Mesenteric fat pad (tissue), 1 donor: ENCODE measurements at regions not wholly inside any gene's neighbourhood (a gene's known extent, or its start where the extent isn't known, plus 50 kb on each side); places are given as distances from the start of the nearest gene placed in this dataset.
"Not testable (repeated sequence)": the region's sequence is repeated elsewhere in the genome, so short reads cannot be mapped to it uniquely, and the experiment has no call there.

Experiments used
- DNase-seq: peaks from one replicate; pipeline ENCODE4 v3.0.0-alpha.2; 2020; ENCODE audit warnings: low spot score
- donor health status: DM: yes; HTN: yes; CAD: no.

DNA sequence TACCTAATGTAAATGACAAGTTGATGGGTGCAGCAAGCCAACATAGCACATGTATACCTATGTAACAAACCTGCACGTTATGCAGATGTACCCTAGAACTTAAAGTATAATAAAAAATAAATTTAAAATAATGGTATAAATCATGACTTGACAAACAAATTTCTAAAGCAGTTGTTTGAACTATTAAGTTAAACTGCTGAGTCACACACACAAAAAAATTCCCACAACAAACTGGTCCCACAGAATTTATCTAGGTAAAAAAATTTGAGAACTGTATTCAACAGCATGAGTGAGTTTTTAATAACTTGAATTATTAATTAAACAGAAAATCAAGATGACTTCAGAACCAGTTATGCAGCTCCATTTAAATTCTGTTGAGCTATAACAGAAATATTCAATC lies 186.0 kb upstream of the SOX6 start:
- DNase-seq = no peak

DNA sequence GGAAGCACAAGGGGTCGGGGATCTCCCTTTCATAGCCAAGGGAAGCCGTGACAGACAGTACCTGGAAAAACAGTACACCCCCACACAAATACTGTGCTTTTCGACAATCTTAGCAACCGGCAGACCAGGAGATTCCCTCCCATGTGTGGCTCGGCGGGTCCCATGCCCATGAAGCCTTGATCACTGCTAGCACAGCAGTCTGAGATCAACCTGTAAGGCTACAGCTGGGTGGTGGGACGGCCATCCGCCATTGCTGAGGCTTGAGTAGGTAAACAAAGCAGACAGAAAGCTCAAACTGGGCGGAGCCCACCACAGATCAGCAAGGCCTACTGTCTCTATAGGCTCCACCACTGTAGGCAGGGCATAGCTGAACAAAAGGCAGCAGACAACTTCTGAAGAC lies 180.2 kb upstream of the SOX6 start:
- no peak for DNase-seq

DNA sequence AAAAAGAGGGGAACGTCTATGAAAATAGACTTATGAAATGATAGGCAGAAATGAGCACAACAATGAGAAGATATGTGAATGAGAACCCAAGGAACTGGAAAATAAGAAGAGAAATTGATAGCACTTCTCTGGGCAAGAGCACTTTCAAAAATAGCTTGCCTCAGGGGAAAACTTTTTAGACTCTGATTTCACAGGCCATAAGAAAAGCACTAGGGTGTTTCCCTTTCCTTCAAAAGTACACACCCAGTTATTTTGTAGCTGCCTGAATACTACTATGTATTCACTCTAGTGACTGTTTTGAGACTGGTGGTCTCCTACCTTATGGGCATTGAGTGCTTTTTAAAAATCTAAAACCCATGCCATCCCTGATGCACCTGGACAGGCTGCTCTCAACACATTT lies 172.3 kb upstream of the SOX6 start:
- DNase-seq = no peak

DNA sequence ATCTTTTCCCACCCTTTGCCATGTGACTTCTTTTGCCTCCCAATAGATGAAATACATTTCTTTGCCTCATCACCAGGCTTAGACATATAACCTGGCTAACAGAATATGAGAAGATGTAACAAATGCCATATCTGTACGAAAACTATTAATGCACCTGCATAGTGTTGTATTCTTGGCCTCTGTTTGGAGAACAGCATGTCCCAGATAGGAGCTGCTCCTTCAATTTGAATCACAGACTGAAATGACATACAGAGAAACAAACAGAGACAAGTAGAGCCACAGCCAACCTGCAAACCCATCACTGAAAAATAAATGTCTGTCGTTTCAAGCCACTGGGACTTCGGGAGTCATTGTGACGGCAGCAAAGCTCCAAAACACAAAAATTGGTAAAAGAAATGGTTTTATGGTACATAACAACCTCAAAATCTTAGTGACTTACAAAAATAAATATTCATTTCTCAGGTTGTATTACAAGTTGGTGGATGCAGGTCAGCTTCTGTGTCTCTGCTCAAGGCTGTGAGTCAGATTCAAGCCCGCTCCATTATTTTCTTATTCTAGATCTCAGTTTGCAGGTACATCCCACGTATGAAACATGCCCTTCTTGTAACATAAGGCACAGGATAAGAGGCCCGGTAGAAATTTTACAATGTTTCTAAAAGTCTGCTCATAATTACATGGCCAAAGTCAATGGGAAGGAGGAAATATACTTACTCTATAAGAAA lies 171.3 kb upstream of the SOX6 start:
- DNase-seq = no peak

DNA sequence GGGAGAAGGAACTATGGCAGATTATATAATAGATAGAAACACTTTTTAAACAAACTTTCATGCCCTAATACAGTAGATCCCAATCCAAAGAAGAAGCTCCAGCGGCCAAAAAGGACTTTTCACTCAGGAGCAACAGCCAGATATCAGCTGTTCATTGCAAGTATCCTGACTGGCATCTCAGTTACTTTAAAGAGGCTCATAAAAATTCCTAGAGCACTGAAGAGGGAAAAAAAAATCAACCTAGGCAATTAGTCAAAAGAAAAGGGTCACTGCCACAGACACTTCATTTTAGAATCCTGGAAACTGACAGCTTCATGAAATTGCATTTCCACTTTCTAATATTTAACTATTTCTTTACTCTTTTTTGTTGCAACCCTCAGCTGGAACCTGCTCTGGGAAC lies 170.6 kb upstream of the SOX6 start:
- no peak for DNase-seq

DNA sequence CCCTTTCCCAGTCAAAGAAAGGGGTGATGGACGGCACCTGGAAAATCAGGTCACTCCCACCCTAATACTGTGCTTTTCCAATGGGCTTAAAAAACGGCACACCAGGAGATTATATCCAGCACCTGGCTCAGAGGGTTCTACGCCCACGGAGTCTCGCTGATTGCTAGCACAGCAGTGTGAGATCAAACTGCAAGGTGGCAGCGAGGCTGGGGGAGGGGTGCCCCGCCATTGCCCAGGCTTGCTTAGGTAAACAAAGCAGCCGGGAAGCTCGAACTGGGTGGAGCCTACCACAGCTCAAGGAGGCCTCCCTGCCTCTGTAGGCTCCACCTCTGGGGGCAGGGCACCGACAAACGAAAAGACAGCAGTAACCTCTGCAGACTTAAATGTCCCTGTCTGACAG lies 164.4 kb upstream of the SOX6 start:
- DNase-seq = not testable (repeated sequence)

DNA sequence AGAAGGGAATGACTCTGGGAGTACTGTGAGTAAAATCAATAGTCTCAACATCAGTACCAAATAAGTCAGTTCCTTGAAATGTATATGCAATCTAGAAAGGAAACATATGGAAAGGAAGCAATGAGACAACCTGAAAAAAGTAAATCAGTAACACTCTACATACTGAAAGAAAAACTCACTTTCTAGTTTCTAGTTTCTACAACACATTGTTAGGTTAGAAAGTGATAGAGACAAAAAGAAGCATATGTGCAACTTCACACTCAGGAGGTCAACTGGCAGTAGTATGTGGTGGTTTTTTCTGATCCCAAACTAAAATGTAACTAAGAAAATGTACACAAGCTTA lies 156.5 kb upstream of the SOX6 start:
- DNase-seq = no peak

DNA sequence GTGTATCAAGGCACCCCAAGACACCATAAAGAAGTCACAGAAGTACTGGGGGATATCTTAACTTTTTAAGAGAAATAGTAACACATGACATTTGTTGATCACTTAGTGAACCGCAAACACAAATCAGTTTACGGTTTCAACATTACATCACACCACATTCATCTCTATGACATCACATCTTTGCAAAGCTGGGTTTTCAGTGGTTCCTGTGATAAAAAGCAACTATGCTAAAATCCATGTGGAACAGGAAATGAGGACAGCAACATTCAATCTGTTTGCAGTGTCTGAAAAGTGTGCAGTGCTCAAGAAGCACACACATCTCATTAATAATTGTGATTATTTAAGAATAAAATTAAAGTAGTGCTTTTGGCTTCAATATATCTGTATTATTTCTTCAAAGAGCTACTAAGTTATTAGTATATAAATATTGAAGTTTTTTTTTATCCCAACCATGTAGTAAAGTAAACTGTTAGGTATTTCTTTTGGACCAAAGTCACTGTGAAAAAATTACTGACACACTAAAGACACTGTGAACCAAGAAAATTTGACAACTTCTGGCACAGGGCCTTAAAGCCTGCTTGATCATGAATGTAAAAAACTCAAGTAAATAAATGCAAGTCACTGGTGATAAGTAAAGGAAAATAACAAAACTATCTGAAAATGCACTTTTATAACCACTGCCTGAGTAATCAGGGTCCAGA lies 156.0 kb upstream of the SOX6 start:
- no peak for DNase-seq

DNA sequence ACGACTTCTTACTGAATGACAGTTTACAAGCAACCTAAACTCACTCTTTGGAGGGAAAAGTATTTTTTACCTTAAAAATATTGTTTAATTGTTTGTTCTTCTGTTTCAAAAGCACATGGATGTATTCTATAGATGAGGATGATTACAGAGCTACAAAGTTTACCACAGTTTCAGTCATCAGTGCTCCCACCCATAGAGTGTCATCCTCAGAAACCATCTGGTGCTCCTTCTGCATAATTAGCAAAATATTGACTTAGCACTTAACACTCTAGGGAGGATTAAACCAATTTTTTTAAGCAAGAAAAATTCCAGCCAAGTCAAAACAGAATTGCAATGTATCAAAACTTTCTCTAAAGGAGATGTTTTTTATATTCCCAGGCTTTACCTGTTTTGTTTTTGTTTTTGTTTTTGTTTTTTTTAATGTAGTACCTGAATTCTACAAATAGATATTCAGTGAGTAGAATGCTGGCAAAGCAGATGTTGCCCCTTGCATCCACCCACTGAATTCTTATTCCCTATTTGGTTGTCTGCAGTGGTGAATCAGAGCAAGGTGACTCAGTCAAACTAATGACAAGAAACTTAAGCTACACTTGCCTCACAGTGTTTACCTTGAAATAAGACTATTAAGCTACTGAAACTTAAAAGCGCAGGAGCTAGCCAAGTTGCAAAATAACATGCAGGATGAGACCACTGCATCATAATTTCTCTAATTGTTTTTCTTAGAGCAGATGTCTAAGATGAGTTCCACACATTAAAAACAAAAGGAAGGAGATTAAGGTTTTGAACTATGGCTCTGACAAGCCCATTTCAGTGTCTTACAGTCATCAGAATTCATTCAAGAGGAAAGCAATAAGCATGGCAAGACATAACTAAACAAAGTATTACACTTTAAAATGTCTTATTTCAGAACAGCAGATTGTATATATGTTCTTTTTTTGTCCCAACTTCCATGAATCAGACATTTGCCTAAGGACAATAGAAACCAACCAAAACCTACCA lies 155.1 kb upstream of the SOX6 start:
- DNase-seq = no peak

DNA sequence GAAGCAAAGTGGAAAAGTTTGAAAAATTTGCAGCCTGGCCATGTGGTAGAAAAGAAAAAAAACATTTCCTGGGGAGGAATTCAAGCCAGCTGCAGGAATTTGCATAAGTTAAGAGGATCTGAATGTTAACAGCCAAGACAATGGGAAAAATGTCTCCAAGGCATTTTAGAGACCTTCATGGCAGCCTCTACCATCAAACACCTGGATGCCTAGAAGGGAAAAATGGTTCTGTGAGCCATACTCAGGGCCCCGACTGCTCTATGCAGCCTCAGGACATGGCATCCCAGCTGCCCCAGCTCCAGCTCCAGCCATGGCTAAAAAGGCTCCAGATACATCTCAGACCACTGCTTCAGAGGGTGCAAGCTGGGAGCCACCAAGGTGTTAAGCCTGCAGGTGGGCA lies 149.1 kb upstream of the SOX6 start:
- no peak for DNase-seq

DNA sequence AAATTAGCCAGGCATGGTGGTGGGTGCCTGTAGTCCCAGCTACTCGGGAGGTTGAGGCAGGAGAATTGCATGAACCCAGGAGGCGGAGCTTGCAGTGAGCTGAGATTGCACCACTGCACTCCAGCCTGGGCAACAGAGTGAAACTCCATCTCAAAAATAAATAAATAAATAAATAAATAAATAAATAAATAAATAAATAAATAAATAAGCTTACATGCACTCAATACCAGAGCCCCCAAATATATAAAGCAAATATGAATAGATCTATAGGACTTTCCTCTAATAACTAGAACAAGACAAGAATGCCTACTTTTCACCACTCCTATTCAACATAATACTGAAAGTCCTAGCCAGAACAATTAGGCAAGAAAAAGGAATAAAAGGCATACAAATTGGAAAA lies 147.5 kb upstream of the SOX6 start:
- DNase-seq = not testable (repeated sequence)

DNA sequence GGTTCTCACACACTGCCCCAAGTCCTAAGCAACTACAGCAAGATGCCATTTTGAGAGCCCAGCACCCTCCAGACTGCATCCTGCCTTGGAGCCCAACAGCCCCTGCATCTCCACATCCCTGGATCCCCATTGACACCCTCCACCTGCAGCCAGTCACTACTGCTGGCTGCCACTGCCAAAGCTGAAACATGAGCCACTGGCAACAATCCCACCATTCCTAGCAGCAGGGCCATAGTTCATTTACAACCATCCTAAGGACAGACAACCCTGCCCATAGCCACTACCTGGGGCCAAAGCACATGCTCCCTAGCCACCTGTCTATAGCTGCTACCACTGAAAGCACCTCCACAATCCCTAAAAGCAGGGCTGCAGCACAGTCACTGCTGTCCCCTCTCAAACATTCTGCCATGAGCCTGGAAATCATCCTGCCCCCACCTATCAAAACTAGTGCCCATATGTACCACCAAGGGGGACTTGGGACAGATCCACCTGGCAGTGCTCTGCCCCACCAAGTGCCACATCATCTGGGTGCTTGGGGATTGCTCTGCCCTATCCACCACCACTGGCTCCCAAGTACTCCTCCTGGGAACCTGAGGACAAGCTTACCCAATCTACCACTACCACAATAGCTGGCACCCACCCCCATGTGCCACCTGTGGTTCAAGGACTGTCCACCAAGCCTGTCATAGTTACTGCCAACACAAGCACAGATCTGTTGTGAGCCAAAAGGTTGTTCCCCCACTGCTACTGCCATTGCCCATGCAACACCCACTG lies 138.8 kb upstream of the SOX6 start:
- DNase-seq = no peak

DNA sequence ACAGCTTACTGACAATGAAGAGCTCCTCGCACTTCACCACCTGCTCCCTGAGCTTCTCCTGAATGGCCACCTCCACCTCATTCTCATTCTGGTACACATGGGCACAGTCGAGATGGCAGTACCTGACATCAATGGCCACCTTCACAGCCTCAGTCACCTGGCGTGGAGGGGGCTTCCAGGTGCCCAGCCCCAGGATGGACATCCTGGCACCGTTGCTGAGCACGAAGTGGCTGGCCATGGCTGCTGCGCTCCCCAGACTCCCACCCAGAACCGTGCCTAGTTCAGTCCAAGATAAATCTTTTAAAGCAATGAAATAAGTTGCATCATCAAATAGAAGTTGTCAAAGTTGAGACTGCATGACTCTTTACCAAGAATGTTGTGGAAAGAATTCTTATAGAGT lies 128.1 kb upstream of the SOX6 start:
- peak; percentile 74 for DNase-seq

DNA sequence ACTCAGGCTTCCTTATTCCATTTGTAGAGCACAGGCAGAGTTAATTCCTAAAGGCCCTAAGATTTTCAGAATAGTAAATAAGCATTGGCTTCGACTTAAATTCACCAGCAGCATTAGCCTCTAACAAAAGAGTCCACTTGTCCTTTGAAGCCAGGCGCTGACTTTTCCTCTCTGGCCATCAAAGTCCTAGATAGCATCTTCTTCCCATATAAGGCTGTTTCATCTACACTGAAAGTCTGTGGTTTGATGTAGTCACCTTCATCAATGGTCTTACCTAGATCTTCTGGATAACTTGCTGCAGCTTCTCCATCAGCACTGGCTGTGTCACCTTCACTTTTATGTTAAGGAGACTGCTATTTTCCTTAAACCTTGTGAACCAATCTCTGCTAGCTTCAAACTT lies 118.3 kb upstream of the SOX6 start:
- DNase-seq = no peak

DNA sequence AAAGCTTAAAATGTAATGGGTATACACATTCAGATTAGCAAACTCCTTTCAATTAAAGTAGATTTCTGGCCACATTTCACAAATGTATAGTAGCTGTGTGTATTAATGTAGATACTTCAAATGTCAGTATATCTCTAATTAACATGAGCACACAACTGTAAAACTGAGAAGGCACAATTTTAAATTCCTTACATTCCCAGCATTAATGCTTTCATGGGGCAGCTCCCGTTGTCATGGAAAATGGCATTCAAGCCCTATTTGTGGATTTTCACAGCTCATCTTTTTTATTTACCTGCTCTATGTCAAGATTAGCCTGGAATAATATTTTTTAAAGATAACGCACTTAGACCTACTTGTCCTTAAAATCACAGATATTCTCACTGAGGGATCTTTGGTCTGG lies 113.6 kb upstream of the SOX6 start:
- no peak for DNase-seq

DNA sequence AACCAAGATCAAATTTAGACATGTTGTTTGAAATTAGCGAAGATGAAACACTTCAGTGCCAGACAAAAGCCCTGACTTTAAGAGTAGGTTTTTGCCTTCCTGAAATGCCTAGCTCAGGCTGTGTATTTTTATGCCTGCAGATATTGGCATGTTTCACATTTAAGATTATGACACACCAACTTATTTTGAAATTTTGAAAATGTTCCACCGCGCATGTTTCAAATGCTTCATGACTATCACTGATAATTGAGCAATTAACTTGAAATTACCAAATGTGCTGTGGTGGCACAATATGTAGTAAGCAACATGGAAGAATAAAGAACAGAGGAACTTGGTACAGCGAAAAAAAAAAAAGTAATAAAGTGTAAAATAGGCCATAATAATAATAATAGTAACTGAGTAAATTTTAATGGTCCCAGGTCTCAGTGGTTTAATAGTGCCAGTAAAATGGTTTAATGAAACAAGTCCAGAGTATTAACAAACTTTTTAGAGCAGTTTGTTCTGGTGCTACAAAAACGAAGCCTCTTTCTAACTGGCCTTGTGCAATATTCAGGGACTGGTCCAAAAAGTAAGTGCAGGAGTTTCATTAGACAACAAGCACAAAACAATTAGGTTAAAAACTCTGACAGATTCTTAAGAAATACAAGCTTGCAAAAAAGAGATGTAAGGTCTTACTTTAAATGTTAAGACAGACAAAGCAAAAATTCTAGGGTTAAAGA lies 112.5 kb upstream of the SOX6 start:
- DNase-seq = no peak

DNA sequence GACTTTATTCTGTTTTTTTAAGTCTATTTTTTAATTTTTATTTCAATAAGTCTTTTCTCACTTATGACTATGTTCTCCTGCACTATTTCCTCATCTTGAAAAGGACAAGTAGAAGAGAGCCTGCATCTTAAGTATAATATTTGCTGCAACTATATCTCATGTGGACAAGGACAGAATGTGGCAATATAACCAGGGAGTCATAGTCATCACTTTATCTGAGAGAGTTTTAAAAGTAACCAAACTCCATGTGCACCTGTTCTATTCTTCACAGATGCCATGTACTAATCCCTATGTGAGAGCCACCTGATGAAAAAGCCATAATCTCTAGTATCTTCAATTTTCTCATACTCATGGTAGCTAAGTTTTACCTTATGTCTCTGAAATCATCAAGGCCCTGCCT lies 104.2 kb upstream of the SOX6 start:
- no peak for DNase-seq

DNA sequence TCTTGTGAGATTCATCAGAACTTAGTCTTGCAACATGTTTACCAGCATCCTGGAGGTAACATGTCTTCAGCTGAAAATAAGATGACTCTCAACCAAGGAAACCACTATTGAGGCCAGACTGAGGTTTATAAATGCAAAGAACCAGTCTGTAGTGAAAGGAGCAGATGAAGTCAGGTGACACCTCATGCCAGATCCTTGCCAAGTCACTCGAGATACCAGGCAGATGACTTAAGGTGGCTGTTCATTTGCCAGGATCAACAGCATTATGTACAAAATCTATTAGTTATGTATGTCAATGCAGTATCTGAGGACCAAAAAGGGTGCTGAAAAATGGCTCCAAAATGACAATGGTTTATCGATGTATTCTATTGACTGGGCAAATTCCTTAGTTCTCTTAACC lies 100.0 kb upstream of the SOX6 start:
- no peak for DNase-seq

DNA sequence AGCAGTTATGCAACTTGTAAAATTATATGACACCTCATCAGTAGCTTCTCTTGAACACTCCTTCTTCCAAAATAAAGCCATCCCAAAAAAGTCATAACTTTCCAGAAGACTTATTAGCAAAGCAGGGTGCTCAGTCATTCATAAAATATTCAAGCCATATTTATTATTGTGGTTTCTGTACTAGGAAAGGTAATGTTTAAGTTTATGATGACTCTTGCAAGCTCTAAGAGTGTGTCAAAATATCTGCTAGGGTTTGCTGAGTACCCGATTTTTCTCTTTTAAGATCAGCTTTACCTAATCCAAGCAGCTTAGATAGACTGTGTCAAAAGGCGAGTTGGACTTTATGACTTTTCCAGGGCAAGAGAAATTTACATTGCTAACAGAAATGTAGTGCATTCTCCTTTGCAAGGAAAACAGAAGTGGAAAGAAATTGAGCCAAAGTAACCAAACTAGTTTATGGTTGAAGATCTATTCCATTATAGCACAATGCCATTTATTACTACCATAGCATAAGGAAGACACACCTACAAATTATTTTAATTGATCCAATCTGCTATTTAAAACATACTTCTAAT lies 98.0 kb upstream of the SOX6 start:
- no peak for DNase-seq

DNA sequence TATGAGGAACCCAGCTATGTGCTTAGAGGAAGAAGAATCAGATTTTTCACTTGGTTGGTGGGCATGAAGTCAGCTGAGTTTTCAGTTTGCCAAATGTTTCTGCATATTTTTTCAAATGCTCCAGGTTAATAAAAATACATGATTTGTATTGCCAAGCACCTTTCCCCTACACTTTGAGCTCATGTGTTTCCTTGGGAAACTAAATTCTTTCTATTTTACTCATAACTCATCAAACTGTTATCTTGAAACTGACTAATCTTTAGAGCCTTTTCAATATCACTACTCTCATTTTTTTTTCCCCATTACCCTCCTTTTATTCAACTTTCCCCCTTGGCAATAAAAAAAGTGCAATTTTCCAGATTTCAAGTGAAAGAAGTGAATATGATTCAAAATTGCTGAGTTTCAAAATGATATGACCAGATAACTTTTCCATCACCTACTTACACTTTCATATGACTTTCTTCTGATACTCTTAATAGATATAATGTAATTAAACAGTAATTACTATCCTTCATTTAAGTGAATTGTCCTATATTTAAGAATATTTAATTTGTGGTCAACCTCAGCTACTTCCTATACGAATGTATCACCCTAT lies 91.9 kb upstream of the SOX6 start:
- DNase-seq = no peak
